GM19452 (cell line): ENCODE measurements at regions not wholly inside any gene's neighbourhood (a gene's known extent, or its start where the extent isn't known, plus 50 kb on each side); places are given as distances from the start of the nearest gene placed in this dataset.

Source experiments
- ATAC-seq: cut with Tn5 transposase; IDR thresholded peaks from one replicate; pipeline ENCODE4 v1.9.1; 2021; ENCODE audit not compliant: unreplicated experiment

DNA sequence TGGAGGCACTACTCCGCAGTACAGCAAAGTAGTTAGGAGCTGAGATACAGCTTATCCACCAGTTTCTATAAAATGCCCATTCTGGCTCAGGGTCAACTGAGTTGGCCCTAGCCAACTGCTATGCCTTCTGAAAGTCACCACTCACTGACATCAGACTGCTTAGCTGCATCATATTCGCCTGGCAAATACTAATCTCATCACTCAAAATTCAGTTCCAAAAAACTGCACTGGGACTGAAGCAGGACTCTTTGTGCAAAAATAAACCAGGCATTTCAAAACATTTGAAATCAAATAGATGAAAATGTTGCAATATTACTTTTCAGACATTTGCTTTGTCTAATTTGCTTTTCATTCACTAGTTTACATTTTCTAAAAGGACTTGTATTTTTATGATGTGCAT, 230.0 kb downstream of the ALDH8A1 start:
- ATAC-seq, result no peak

DNA sequence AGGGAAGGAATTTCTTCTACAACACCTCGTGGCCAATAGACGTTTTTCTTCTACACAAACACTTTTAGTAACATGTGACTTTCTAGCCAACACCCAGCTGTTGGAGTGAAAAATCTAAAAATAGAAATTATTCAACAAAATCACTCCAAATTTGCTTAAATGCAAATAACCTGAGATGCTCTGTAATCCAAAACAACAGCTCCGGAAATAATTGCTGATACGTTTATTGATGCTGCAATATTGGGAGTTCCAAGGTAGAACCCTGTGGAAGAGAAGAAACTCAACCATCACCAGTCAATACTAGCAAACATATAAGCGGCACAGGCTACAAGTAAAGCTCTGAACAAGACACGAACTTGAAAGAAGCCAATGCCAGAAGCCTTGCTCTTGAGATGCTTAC, 230.6 kb downstream of the ALDH8A1 start:
- ATAC-seq, result no peak

DNA sequence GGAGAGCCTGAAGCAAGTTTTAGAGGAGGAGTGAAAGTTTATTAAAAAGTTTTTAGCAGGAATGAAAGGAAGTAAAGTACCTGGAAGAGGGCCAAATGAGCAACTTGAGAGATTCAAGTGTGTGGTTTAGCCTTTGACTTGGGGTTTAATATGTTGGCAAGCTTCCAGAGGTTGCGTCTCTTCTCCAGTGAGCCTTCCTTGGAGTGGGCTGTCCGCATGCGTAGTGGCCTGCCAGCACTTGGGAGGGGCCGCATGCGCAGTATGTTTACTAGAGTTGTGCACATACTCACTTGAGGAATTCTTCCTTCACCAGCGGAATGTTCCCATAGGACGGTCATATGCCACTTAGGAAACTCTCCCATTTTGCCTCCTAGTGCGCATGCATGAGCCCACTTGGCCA, 235.2 kb downstream of the ALDH8A1 start:
- ATAC-seq, result no peak

DNA sequence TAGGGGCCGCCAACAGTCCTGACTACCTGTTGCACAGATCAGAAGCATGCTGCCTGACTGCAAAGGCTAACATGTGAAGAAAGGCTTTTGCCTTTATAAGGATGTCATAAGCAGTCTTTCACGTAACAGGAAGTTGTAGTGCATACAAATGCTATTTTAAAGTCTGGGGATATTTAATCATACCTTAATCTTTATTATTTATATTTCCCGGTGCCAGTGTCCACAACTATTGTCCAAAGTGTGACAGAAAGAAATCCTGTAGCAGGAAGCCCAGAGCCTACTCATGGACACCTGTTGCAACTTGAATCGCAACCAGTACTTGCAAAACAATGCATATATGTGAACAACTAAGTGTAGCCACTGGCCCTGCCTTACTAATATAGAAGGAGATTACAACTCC, 235.8 kb downstream of the ALDH8A1 start:
- ATAC-seq, result no peak

DNA sequence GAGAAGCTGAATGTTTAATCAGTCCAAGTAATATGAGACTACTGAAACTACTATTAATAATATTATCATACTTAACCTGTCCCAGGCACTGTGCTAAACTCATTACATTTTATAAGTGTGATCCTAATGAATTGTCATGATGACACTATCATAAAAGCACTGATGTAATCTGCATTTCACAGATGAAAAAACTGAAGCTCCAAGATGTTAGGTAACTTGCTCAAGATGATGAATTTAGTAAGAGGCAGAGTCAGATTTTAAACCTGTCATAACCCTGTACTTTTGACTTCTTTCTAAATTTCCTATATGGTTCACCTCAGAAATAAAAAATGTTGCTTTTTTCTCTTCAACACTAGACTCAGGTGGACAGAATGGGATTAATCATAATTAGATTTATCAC, 237.6 kb downstream of the ALDH8A1 start:
- no peak for ATAC-seq

DNA sequence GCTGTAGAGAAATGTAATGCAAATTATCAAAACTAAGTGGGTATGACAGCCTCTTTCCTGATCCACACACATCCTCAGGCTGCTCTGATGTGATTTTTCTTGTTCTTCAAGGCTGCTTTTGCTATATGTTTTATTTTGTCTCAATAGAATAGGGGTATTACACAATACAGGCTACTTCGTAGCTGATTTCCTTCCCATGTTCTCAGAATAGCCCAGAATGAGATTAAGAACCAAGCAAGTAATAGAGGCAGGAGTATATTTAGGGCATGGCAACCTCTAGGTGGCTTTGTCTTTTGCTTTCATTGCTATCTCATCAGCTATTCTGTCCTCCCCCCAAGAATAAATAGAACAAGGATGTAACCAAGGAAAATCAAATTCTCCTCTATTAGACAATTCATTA, 241.8 kb downstream of the ALDH8A1 start:
- ATAC-seq, result no peak

DNA sequence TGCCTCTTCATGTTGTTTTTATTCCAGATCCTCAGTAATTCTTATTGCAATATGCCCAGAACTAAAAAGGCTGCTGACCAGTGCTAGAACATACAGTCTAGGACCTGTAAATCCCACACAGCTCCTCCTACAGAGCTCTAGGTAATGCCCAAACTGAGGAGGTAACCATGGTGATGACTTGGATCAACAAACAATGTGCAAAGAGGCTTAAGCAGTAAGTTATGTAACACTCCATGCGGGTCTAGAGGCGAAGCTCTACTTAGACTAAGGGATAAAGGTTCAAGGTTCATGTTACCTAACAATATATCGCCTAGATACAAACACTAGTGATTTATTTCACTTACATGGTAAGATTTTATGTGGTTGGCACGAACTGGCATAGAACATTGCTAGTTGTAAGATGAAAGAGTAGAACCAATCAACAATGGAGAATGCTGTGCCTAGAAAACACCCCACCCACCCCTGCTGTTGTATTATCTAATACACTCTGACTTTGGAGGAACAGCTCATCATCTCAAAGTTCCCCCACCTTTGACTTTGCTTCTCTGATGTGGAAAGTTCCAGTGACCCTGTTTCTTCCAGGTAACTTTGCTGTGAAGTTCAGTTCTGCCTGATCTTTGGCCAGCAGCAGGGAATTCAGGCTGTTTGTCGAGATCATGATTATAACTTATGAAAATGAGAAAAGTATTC, 242.4 kb downstream of the ALDH8A1 start:
- no peak for ATAC-seq

DNA sequence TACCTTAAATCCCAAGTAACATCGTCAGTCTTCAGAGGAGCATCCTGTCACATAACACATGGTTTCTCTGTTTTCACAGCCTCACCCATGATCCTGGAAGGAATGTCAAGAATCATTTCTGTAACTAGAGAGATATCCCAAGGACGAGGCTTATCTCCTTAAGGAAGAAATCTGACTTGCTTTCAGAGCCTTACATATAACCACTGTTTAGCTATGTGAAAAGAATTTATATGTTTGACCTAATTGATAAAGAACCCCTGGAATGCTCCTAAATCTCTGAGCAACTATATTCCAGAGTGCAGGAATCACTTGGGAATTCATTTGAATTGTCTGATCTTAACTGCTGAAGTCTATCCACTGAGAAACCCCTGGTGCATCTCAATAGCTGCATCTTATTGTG, 243.1 kb downstream of the ALDH8A1 start:
- ATAC-seq, result no peak

DNA sequence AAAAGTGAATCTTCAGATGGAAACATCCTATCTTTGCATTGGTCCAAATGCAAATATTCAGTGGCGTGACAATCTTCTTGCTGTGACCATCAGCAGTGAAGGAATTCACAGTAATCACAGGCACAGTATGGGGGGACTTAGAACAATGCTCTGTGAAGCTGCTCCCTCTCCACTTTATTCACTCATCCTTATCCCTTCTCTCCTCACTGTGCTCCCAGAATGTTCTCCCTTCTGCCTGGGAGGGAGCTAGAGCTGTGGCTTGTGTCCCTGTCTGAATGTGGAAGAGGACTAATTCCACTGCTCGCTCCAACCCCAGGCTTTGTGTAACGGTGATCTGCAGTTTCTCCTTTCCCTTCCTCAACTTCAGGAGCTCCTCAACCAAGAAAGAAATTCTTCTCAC, 243.7 kb downstream of the ALDH8A1 start:
- ATAC-seq, result no peak

DNA sequence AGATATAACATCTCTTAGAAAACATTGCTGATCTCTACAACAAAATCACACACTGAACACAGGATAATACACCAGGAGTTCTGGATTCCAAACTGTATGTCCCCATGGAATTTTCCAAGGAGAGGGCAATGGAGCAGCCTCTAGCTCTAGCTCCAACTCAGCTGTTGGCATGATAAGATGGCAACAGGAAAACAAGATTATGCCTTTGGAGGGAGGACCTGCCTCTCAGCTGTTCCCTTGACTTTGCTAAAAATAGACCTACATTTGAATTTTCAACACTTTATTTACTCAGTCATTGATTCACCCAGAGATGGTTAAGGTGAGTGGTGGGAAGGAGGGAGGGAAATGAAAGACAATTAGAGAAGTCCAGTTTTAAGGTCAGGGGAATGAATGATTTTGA, 246.7 kb downstream of the ALDH8A1 start:
- no peak for ATAC-seq

DNA sequence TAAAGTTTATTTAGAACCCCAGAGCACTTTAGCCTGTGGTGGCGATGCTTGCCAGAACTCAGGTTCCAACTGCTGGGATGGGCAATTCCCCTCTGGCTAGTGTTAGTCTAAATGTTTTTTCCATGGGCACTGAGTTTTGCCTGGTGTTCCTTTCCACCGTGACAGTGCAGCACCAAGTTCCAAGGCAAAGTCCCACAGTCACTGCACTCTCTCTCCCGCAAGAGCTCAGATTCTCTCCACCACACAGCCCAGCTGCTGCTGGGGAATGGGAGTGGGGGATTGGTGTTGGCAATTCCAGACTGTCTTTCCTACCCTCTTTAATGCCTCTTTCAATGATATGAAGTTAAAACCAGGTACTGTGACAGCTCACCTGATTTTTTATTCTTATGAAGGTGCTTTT, 247.6 kb downstream of the ALDH8A1 start:
- no peak for ATAC-seq

DNA sequence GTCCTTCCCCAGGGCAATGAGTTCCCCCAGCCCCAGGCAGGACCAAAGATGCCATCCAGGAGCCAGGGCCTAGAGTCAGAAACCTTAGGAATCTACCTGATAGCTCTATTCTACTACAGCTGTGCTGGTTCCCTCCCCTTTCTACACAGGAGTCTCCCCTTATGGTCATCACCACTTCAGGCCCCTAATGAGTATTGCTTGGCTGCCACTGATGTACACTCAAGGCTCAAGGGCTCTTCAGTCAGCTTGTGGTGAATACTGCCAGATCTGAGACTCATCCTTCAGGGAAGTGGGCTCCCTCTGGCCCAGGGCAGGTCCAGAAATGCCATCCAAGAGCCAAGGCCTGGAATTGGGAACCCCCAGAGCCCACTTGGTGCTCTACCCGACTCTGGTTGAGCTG, 248.6 kb downstream of the ALDH8A1 start:
- ATAC-seq, result no peak

DNA sequence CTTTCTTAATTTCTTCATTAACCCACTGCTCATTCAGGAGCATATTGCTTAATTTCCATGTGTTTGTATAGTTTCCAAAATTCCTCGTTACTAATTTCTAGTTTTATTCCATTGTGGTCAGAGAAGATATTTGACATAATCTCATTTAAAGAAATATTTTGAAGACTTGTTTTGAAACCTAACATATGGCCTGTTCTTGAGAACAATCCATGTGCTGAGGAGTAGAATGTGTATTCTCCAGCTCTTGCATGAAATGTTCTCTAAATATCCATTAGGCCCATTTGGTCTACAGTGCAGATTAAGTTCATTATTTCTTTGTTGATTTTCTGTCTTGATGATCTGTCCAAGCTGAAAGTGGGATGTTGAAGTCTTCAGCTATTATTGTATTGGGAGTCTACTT, 251.7 kb downstream of the ALDH8A1 start:
- no peak for ATAC-seq

DNA sequence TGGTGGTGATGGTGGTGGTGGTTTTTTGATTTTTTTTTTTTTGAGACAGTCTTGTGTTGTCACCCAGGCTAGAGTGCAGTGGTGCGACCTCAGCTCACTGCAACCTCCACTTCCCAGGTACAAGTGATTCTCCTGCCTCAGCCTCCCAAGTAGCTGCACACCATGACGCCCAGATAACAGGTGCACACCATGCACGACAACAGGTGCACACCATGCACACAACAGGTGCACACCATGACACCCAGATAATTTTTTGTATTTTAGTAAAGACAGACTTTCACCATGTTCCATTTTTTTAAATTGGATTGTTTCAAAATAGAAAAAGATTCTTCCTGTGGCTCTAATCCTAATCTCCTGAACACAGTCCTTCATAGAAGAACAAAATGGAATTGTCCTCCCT, 257.9 kb downstream of the ALDH8A1 start:
- ATAC-seq, result no peak

DNA sequence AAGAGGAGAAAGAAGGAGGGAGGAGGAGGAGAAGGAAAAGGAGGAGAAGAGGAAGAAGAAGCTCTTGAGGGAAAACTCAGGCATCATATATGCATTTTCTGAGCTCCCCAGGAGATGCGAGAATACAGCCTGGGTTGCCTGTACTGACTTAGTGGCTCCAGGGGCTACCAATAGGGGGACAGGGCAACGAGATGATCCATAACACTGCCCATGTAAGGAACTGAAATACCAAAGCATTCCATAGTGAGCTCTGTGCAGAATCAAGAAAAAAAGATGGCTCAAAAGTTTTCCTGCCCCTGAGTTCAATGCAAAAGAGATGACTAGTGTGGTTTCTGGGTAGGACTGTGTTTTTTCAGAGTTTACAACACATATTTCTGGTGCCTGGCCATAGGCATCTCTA, 258.7 kb downstream of the ALDH8A1 start:
- ATAC-seq, result no peak

DNA sequence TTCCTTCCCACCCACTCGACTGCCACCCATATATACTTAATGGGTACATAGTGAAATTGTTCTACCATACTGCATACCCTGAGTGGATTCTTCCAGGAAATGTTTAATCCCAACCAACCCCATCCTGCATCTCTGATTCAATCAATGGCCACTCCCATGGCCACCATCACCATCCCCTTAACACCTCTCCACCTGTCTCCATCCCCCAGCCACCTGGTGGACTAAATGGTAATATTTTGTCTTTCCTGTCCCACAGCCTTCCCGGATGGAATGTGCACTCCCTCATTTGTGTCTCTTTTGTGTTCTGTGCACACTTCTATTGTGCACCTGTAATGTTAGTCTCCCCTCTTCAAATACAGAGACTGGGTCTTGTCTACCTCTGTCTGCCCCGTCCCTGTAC, 259.9 kb downstream of the ALDH8A1 start:
- no peak for ATAC-seq

DNA sequence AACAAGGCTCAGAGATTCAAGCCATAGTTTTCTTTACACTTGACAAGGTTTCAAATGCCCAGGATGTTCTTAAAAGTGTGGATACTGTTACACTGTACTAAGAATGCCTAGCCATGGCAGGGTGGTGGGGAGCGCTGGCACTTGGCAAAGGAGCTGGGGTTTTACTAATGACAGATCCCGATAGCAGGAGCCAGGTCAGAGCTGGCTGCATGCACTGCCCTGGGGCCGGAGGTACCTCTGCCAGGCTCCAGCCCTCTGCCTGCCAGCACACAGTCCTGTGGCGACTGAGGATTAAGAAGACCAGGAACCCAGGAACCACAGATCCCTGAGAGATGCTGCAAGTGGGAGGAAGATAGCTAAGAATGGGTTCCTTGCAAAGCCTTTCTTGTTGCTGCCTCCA, 260.3 kb downstream of the ALDH8A1 start:
- ATAC-seq, result no peak

DNA sequence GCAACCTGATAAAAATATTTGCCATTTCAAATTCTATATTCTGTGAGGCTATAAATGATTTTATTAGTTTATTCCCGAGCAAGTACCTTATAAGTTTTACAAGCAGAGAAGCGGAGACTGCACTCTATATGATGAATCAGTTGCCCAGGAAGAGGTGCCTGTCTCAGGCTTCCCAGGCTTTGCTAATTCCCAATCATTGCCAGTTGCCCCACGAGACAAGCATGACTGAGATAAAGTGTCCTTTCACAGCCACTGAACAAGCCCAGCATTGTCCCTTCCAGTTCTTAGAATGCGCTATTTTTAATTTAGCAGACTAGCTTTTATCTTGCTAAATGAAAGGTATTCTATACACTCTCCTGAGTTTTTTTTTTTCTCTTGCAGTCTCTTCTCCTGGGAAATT, 260.7 kb downstream of the ALDH8A1 start:
- ATAC-seq, result no peak

DNA sequence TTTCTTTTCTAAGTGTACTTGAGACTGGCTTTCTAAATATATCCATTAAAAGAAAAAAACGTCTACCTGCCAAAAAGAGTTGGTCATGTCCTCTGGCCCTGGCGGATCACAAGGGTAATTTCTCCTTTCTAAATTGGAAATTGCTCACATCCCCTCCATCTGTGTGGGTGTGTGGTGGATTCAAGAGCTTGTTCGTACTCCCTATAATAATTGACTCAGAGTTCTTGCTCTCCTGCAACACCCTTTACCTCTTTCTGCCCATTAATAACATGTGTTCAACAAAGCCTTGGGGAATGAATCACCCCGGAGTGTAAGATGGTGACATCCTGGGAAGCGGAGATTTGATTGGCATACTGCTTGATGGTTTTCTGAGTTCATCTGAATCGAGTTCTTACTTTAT, 263.8 kb downstream of the ALDH8A1 start:
- ATAC-seq, result no peak

DNA sequence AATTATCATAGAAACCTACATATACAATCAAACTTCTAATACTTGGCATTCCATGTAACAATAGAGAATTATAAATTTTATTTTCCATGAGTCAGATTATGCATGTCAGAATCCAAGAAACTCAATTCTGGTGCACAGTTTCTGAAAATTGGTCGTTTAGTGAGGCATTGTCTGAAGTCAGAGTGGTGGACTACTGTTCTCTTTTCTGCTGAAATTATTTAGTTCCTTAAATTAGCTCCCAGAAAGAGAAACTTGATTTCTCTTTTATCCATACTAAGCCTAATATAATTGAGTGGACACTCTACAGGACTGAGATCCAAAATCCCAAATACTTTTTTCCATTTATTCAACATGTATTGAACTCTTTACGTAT, 265.5 kb downstream of the ALDH8A1 start:
- no peak for ATAC-seq

DNA sequence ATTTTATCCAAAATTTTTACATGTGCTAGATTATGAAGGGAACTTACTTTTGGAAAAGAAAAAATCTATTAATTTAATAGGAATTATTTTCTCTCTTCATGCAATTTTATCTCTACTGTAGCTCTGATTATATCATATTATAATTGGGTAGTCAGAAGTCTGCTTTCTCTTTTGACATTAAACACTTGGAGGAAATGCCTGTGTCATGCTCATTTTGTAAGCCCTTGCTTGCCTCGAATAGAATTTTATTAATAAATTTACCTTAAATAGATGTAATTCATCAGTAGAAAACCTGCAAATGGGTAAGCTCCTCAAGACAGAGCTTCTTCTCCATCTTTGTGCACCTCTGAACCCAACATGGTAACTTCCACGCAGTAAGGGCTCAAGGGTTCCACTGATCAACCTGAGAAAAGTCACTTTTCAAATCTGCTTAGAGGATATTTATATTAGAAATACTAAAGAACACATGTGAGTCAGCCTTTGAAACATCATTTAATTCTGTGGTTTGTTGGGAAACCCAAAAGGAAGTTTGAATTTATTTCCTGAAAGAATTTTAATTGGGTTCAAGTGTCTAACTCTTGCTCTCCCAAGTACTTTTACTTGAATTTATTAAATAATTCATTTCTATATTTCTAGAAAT, 266.0 kb downstream of the ALDH8A1 start:
- ATAC-seq, result no peak

DNA sequence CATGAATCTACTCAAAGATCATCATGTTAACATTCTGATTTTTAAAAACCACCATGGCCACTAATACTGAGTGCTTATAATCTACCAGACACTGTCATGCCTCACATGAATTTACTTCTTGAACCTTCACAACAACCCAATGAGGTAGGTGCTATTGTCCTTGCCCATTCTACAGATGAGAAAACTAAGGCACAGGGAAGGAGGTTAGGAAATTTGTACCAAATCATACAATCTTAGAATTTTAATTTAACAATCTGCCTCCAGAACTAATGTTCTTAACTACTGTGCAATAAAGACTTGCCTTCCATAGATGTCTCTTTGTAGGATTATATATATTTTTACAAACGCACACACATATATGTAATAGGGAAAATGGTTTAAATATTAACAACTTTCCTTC, 269.5 kb downstream of the ALDH8A1 start:
- ATAC-seq, result no peak

DNA sequence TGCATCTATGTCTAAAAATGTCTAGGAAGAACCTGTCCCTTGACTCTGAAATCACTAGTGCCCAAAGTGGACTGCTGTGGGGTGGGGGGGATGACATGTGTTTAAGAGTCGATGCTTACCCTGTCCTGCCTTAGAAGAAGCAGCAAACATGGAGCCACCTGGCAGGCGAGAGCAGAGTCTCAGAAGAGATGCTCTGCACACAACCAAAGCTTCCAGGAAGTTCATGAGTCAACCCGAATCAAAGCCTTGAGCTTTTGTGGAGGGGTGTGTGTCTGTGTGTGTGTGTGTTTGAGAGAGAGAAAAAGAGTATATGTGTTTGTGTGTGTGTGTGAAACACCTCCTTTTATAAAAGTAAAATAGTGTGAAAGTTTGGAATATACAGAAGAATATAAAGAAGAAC, 269.9 kb downstream of the ALDH8A1 start:
- no peak for ATAC-seq
